Kidney (tissue), 13 donors: ENCODE measurements at regions not wholly inside any gene's neighbourhood (a gene's known extent, or its start where the extent isn't known, plus 50 kb on each side); places are given as distances from the start of the nearest gene placed in this dataset.

Source experiments
- DNase-seq, 5 donors: peaks; one replicate each; pipeline ENCODE4 v3.0.0-alpha.2; 2013 to 2020
- FAIRE-seq: peaks from 2 replicates; lab custom pipeline; 2012; peaks lifted over from hg19 to GRCh38; lab: Jason Lieb, UNC
- H3K27ac ChIP-seq, 2 donors: one replicate each; pipeline ENCODE4 v1.7.0; 2013; ENCODE audit warnings: low read depth in 2 of 2, low read length in 2 of 2, inconsistent platforms in 1 of 2
- H3K27me3 ChIP-seq: one replicate; pipeline ENCODE4 v1.7.1; 2013; ENCODE audit warnings: low read length, inconsistent platforms; ENCODE audit not compliant: control insufficient read depth, insufficient read depth
- H3K36me3 ChIP-seq, 3 donors: one replicate each; pipeline versions ENCODE4 v1.7.0 to v1.7.1; 2013; ENCODE audit warnings: low read length in 3 of 3, control low read depth in 1 of 3, inconsistent platforms in 1 of 3; ENCODE audit not compliant: insufficient read depth in 3 of 3, control insufficient read depth in 2 of 3
- H3K4me1 ChIP-seq, 3 donors: one replicate each; pipeline versions ENCODE4 v1.7.0 to v1.7.1; 2013; ENCODE audit warnings: low read length in 3 of 3, inconsistent platforms in 1 of 3, low read depth in 1 of 3; ENCODE audit not compliant: control insufficient read depth in 2 of 3, insufficient read depth in 2 of 3
- H3K4me3 ChIP-seq, 3 donors: one replicate each; pipeline versions ENCODE4 v1.7.0 to v1.8.1; 2013; ENCODE audit warnings: low read length in 3 of 3, control low read depth in 1 of 3, inconsistent platforms in 1 of 3
- H3K9ac ChIP-seq, 3 donors: one replicate each; pipeline versions ENCODE4 v1.7.0 to v1.7.1; 2013; ENCODE audit warnings: low read length in 3 of 3, control low read depth in 1 of 3, inconsistent platforms in 1 of 3
- H3K9me3 ChIP-seq, 3 donors: one replicate each; pipeline versions ENCODE4 v1.7.0 to v1.7.1; 2013; ENCODE audit warnings: low read length in 3 of 3, control low read depth in 1 of 3, inconsistent platforms in 1 of 3; ENCODE audit not compliant: control insufficient read depth in 2 of 3, insufficient read depth in 1 of 3
- CTCF ChIP-seq: IDR thresholded peaks from 3 replicates; pipeline ENCODE4 v1.5.1; 2012; ENCODE audit warnings: mild to moderate bottlenecking, moderate library complexity, borderline replicate concordance; ENCODE audit not compliant: insufficient read depth; ENCODE audit errors: extremely low read depth
- intact Hi-C: fragments of 100-400 bp; cut with DNase I; formaldehyde crosslinking; loops from one replicate; pipeline ENCODE4 v1.11.1; 2022
- donor health status: control.
- donor health status: control.
- donor health status: control.
- donor health status: control.
- donor health status: control.
- donor health status: DM: yes; HTN: yes; CAD: no.
- donor health status: Normal renal cell carcinoma (clear cell type).

- no peaks in the 10 kb centered on the region for H3K9me3 ChIP-seq
- no peaks in the 10 kb centered on the region for H3K4me1 ChIP-seq
- no peak overlapping the region for H3K9ac ChIP-seq
- FAIRE-seq (no peak), DNase-seq (no peak)
- no peaks in the 10 kb centered on the region for H3K27me3 ChIP-seq
- no peak overlapping the region for H3K4me3 ChIP-seq
- TF ChIP-seq CTCF, result no peak
- no peaks in the 10 kb centered on the region for H3K36me3 ChIP-seq
- intact Hi-C loops, result no loop called here
- H3K27ac ChIP-seq, result no peak overlapping the region
Measured at GRCh38 chr13:85742355-85742754, 56.9 kb downstream of the SLITRK6 start.

- no peak overlapping the region for H3K4me3 ChIP-seq
- no peaks in the 10 kb centered on the region for H3K4me1 ChIP-seq
- no peak for DNase-seq
- no peaks in the 10 kb centered on the region for H3K27me3 ChIP-seq
- no peak overlapping the region for H3K9ac ChIP-seq
- H3K9me3 ChIP-seq, result no peaks in the 10 kb centered on the region
- TF ChIP-seq CTCF, result no peak
- no peak overlapping the region for H3K27ac ChIP-seq
- H3K36me3 ChIP-seq, result no peaks in the 10 kb centered on the region
- intact Hi-C loops, result no loop called here
- no peak for FAIRE-seq
Measured at GRCh38 chr13:85741017-85741416, 58.2 kb downstream of the SLITRK6 start.

GRCh38 chr13:85738696-85739320, 60.4 kb downstream of the SLITRK6 start:
- Histone ChIP-seq H3K27ac (no peak overlapping the region), H3K4me1 (no peaks in the 10 kb centered on the region), H3K9me3 (no peaks in the 10 kb centered on the region), H3K27me3 (no peaks in the 10 kb centered on the region), H3K4me3 (no peak overlapping the region), H3K9ac (no peak overlapping the region), H3K36me3 (no peaks in the 10 kb centered on the region)
- TF ChIP-seq CTCF, result no peak
- no peak for FAIRE-seq
- DNase-seq, result no peak
- intact Hi-C loops, result no loop called here

GRCh38 chr13:85737952-85738351, 61.3 kb downstream of the SLITRK6 start:
- intact Hi-C loops, result no loop called here
- H3K27ac ChIP-seq, result no peak overlapping the region
- H3K4me1 ChIP-seq, result no peaks in the 10 kb centered on the region
- H3K9ac ChIP-seq, result no peak overlapping the region
- no peaks in the 10 kb centered on the region for H3K36me3 ChIP-seq
- H3K27me3 ChIP-seq, result no peaks in the 10 kb centered on the region
- TF ChIP-seq CTCF, result no peak
- H3K9me3 ChIP-seq, result no peaks in the 10 kb centered on the region
- FAIRE-seq, result no peak
- DNase-seq, result no peak
- no peak overlapping the region for H3K4me3 ChIP-seq
